ENCODE measurements at regions not wholly inside any gene's neighbourhood (a gene's known extent, or its start where the extent isn't known, plus 50 kb on each side); places are given as distances from the start of the nearest gene placed in this dataset.

- TF ChIP-seq, protein P1, sequence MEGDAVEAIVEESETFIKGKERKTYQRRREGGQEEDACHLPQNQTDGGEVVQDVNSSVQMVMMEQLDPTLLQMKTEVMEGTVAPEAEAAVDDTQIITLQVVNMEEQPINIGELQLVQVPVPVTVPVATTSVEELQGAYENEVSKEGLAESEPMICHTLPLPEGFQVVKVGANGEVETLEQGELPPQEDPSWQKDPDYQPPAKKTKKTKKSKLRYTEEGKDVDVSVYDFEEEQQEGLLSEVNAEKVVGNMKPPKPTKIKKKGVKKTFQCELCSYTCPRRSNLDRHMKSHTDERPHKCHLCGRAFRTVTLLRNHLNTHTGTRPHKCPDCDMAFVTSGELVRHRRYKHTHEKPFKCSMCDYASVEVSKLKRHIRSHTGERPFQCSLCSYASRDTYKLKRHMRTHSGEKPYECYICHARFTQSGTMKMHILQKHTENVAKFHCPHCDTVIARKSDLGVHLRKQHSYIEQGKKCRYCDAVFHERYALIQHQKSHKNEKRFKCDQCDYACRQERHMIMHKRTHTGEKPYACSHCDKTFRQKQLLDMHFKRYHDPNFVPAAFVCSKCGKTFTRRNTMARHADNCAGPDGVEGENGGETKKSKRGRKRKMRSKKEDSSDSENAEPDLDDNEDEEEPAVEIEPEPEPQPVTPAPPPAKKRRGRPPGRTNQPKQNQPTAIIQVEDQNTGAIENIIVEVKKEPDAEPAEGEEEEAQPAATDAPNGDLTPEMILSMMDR (IDR thresholded peaks at IDR 0.05; ENCODE audit: low read depth, low read length), result no peak
- Histone ChIP-seq H3K4me3 (no peak overlapping the region), H3K27me3 (peaks cover 6% of the 10 kb centered on the region), H3K36me3 (no peaks in the 10 kb centered on the region), H3K4me1 (ENCODE audit: low read depth) (no peaks in the 10 kb centered on the region), H3K27ac (no peak overlapping the region), H3K9me3 (ENCODE audit: low read depth) (no peaks in the 10 kb centered on the region)
- DNase-seq (ENCODE audit: low read depth in 1 of 2, low spot score in 1 of 2), result no peak
Measured at GRCh38 chr15:96612917-96613316, 282.4 kb downstream of the NR2F2 start.

GRCh38 chr15:96619174-96619573 is 288.7 kb downstream of the NR2F2 start:
- peaks cover 4% of the 10 kb centered on the region for H3K4me1 ChIP-seq (ENCODE audit: low read depth)
- H3K27me3 ChIP-seq, result no peaks in the 10 kb centered on the region
- TF ChIP-seq, protein P1 (IDR thresholded peaks at IDR 0.05; ENCODE audit: low read depth, low read length), result no peak

GRCh38 chr15:96622714-96623113 is 292.2 kb downstream of the NR2F2 start:
- TF ChIP-seq, protein P1 (IDR thresholded peaks at IDR 0.05; ENCODE audit: low read depth, low read length), result no peak
- DNase-seq (ENCODE audit: low read depth in 1 of 2, low spot score in 1 of 2), result no peak
- Histone ChIP-seq H3K9me3 (ENCODE audit: low read depth) (no peaks in the 10 kb centered on the region), H3K27me3 (no peaks in the 10 kb centered on the region), H3K27ac (no peak overlapping the region), H3K4me3 (no peak overlapping the region), H3K36me3 (no peaks in the 10 kb centered on the region), H3K4me1 (ENCODE audit: low read depth) (peaks cover 19% of the 10 kb centered on the region)

More at GRCh38 chr15:96619174-96619573, 288.7 kb downstream of the NR2F2 start:
- peak in 1 of 2 donors; percentile 49 for DNase-seq (ENCODE audit: low read depth in 1 of 2, low spot score in 1 of 2)
- no peak overlapping the region for H3K27ac ChIP-seq
- H3K4me3 ChIP-seq, result no peak overlapping the region
- no peaks in the 10 kb centered on the region for H3K9me3 ChIP-seq (ENCODE audit: low read depth)
- no peaks in the 10 kb centered on the region for H3K36me3 ChIP-seq

GRCh38 chr15:96625256-96625655 is 294.8 kb downstream of the NR2F2 start:
- peak in 1 of 2 donors; percentile 3 for DNase-seq (ENCODE audit: low read depth in 1 of 2, low spot score in 1 of 2)
- no peaks in the 10 kb centered on the region for H3K36me3 ChIP-seq
- H3K27ac ChIP-seq, result no peak overlapping the region
- TF ChIP-seq, protein P1 (IDR thresholded peaks at IDR 0.05; ENCODE audit: low read depth, low read length), result no peak
- no peak overlapping the region for H3K4me3 ChIP-seq
- H3K27me3 ChIP-seq, result no peaks in the 10 kb centered on the region
- H3K9me3 ChIP-seq (ENCODE audit: low read depth), result no peaks in the 10 kb centered on the region
- H3K4me1 ChIP-seq (ENCODE audit: low read depth), result peaks cover 24% of the 10 kb centered on the region

- Histone ChIP-seq H3K36me3 (no peaks in the 10 kb centered on the region), H3K9me3 (ENCODE audit: low read depth) (no peaks in the 10 kb centered on the region), H3K4me3 (no peak overlapping the region), H3K4me1 (ENCODE audit: low read depth) (peaks cover 24% of the 10 kb centered on the region), H3K27ac (peak overlapping the region; percentile 82), H3K27me3 (no peaks in the 10 kb centered on the region)
- TF ChIP-seq, protein P1 (IDR thresholded peaks at IDR 0.05; ENCODE audit: low read depth, low read length), result no peak
- DNase-seq (ENCODE audit: low read depth in 1 of 2, low spot score in 1 of 2), result peak in 1 of 2 donors; percentile 52
Measured at GRCh38 chr15:96627031-96627568, 296.6 kb downstream of the NR2F2 start.
